NCI-H2227 (cell line): ENCODE measurements at regions not wholly inside any gene's neighbourhood (a gene's known extent, or its start where the extent isn't known, plus 50 kb on each side); places are given as distances from the start of the nearest gene placed in this dataset.
"Not testable (repeated sequence)": the region's sequence is repeated elsewhere in the genome, so short reads cannot be mapped to it uniquely, and the experiment has no call there.

Source experiments
- DNase-seq: peaks from one replicate; lab custom pipeline; 2025; ENCODE audit not compliant: unreplicated experiment; lab: John Stamatoyannopoulos, UW

DNA sequence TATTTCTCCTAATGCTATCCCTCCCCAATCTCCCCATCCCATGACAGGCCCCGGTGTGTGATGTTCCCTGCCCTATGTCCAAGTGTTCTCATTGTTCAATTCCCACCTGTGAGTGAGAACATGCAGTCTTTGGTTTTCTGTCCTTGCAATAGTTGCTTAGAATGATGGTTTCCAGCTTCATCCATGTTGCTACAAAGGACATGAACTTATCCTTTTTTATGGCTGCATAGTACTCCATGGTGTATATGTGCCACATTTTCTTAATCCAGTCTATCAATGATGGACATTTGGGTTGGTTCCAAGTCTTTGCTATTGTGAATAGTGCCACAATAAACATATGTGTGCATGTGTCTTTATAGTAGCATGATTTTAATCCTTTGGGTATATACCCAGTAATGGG, 51.3 kb upstream of the RIOK2 start:
- DNase-seq = not testable (repeated sequence)

GRCh38 chr5:97242341-97242740, 59.3 kb upstream of the RIOK2 start:
- DNase-seq = no peak

DNA sequence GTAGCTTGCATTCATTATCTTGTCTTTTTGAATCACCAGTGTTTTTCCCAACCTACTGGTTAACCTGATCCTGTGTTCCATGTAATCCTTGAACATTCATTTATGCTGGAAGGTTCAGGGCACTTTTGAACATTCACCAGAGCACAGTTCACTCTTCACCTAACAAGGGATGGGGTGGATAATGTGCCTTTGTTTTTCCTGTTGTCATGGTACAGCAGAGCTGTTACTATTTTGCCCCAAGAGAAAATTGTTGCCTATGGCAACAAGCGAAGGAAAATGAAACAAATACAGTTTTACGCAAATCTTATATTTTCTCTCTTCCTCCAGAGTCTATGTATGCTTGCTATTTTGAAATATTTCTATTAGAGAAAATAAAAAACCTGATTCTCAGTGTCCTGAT, 60.3 kb upstream of the RIOK2 start:
- DNase-seq = no peak

DNA sequence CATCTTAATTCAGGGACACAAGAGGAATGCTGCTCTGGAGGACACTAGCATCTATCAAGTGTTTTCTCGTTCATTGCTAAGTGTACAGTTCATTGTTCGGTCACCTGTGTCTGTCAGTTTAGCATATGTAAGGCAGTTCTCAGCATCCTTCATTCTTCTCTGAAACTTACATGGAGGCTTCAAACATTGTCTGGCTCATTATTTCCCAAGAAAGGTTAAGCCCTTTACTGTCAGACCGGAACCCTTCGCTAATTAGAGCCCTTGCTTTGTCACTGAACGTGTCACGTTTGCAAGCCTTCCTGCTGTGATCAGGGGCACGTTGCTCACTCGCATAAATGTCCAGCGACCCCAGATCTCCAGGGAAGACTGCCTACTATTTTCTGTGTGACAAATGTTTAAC, 62.3 kb upstream of the RIOK2 start:
- no peak for DNase-seq

DNA sequence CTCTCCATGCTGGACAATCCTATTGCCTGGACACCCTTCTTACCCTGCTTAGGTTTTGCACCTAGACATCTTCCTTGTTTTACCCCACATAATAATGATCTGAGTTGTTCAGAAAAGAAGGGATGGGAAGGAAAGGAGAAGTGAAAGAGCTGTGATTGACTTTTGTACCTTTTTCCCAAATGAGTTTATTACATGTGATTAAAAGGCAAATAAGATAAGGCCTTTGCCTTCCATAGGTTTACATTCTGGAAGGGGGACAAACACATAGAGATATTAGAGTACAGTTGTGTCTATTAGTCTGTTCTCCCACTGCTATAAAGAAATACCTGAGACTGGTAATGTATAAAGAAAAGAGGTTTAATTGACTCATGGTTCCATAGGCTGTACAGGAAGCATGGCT, 67.1 kb upstream of the RIOK2 start:
- no peak for DNase-seq

GRCh38 chr5:97266076-97266475, 83.0 kb upstream of the RIOK2 start:
- no peak for DNase-seq

DNA sequence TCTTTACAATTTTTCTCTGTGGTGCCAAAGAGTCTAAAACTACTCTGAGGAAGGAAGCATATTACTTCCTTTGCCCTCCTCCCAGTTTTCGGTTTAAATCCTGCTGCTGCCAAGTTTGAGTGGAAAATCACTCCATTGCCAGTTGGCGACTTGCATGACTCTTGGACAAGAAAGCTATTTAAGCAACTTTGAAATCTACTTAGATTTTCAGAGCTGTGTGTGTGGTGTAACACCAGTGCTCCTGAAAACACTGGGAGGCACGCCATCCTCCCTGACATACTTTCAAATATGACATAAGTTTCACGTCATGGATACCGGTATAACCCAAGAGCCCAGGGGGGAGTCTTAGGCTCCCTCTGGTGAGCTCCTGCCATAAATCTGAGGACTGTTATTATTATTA, 83.5 kb upstream of the RIOK2 start:
- DNase-seq = no peak

DNA sequence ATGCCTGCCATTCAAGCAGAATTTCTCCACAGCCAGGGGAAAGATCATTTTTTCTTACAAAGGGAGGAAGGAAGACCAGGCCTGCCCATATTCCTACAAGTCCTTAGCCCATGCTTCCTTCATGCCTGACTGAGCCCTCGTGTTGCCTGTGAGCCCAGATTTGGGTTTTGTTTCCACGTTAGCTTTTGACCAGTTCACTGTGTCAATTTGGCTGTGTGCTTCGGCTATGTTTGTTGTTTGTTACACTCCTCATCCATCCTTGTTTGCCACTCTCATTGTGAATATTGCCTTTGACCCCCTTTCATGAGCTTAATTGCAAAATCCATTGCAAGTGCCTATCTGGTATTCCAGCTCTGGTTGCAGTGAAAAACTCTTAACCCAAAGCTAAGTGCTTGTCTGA, 84.7 kb upstream of the RIOK2 start:
- DNase-seq = no peak

- DNase-seq = no peak
Observed at GRCh38 chr5:97276474-97277120, 93.5 kb upstream of the RIOK2 start.

DNA sequence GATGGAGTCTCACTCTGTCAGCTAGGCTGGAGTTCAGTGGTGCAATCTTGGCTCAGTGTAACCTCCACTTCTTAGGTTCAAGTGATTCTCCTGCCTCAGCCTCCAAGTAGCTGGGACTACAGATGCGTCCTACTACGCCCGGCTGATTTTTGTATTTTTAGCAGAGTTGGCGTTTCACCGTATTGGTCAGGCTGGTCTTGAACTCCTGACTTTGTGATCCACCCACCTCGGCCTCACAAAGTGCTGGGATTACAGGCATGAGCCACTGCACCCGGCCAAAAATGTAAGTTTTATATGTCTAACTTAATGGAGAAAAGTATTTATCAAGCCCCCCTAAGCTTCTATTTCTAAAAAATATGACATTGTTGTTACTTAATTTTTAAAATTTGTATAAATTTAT, 98.2 kb upstream of the RIOK2 start:
- no peak for DNase-seq

DNA sequence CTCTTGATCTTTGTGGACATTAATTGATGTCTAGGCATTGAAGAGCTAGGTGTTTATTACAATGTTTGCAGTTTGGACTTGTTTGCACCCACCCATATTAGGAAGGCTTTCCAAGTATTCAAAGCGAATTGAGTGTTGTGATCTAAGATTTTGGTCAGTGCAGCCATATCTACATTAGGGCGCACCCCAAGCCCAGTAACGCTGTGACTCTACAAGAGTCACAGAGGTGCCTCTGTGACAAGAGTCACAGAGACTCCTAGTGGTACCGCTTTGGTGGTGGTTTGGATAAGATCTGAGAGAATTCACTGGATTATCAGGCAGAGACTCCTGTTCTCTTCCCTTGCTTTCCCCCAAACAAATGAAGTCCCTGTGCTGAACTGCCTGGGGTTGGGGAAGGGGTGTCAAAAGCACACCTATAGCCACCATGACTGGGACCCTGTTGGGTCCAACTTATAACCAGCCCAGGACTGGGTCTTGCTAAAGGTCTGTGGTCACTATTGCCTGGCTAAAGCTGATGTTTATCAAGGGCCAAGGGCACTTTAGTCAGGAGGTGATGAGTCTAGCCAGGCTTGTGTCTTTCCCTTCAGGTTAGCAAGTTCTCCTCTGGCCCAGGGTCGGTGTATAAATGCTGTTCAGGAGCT, 114.1 kb upstream of the RIOK2 start:
- DNase-seq = no peak

DNA sequence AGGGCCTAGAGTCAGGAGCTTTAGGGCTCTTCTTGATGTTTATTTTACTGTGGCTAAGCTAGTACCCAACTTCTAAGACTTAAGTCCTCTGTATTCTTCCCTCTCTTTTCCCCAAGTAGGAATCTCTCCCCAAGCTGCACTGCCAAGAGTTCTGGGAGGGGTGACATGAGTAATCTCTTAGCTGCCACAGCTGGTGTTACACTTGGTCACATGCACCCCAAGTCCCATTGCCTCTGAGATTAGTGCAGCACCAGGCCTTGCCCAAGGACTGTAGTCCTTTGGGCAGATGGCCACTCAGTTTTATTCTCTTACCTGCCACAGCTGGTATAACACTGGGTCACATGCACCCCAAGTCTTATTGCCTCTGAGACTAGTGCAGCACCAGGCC, 114.7 kb upstream of the RIOK2 start:
- DNase-seq = no peak

DNA sequence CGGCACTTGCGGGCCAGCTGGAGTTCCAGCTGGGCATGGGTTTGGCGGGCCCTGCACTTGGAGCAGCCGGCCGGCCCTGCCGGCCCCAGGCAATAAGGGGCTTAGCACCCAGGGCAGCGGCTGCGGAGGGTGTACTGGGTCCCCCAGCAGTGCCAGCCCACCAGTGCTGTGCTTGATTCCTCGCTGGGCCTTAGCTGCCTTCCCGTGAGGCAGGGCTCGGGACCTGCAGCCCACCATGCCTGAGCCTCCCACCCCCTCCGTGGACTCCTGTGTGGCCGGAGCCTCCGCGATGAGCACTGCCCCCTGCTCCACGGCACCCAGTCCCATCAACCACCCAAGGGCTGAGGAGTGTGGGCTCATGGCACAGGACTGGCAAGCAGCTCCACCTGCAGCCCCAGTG, 118.1 kb upstream of the RIOK2 start:
- DNase-seq = not testable (repeated sequence)

GRCh38 chr5:97338729-97339128, 155.7 kb upstream of the RIOK2 start:
- no peak for DNase-seq

GRCh38 chr5:97355775-97356174, 172.7 kb upstream of the RIOK2 start:
- no peak for DNase-seq

GRCh38 chr5:97363577-97363976, 180.5 kb upstream of the RIOK2 start:
- DNase-seq = no peak

GRCh38 chr5:97364731-97365130, 181.7 kb upstream of the RIOK2 start:
- no peak for DNase-seq

DNA sequence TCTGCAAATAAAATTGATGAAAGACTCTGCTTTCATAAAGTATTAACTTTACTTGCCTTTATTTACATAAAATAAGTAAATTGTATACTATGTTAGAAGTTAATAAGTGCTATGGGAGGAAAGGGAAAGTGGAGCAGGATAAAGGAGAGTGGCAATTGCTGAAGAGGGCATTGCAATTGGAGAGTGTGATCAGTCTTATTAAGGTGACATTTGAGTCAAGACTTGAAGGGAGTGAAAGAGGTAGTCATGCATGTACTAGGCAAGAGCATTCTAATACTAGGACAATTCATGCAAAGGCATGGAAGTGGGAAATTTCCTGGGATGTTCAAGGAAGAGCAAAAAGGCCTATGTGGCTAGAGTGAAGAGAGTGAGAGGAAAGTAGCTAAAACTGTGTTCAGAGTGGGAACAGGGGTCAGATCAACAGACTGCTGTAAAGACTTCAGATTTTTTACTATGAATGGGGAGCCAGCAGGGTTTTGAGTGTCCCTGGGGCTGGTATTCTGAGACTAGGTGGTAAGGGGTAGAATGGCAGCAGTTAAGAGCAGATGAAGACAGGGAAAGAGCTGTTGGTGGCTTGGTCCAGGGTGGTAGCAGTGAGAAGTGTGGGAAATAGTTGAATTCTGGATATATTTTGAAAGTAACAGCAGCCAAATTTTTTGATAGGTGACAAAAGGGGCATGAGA, 182.3 kb upstream of the RIOK2 start:
- no peak for DNase-seq

- no peak for DNase-seq
Observed at GRCh38 chr5:97365918-97366317, 182.9 kb upstream of the RIOK2 start.

DNA sequence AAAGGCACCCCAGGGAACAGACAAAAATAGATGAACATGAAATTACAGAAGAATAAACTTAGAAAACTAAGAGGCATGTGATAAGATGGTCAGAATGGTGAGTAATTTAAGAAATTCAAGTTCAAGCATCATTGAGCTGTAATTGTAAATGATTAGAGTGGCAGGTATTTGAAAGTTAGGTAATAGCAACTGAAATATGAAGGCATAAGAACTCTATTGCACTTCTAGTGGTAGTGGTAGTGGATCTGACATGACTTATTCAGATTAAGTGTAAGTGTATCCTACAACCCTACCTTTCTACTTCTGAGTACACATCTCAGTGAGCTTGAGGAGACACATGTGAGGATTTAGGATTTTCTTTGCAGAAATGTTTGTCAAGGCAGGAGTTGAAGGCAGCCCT, 192.9 kb upstream of the RIOK2 start:
- DNase-seq = no peak

- no peak for DNase-seq
Observed at GRCh38 chr5:97377582-97377981, 194.5 kb upstream of the RIOK2 start.

DNA sequence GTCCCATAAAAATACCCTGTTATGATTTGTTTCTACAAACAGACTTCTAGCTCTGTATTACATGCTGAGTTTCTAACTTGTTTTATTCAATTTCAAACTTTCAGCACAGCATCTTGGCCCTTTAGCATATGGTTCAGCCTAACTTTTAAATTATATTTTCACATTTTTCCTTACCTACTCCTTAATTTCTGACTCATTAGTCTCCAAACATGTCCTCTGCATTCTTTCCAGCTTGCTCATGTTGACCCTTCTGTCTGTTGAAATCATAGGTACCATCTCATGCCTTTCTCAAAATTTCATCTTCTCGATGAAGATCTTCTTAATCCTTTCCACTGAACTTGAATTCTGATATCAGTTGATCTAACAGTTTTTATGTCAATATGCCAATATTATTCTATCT, 200.9 kb upstream of the RIOK2 start:
- DNase-seq = no peak

GRCh38 chr5:97388794-97389193, 205.7 kb upstream of the RIOK2 start:
- no peak for DNase-seq
